GM12878 (cell line): ENCODE measurements at regions not wholly inside any gene's neighbourhood (a gene's known extent, or its start where the extent isn't known, plus 50 kb on each side); places are given as distances from the start of the nearest gene placed in this dataset.

Experiments used
- ATAC-seq: fragments of 200-7000 bp; cut with Tn5 transposase; 3 replicates; pipeline ENCODE4 v1.9.1; 2020; ENCODE audit warnings: mild to moderate bottlenecking, moderate library complexity
- BruUV-seq: library from RNA; stranded (reverse); fragments of 400-500 nt; replicated peaks from 2 replicates; lab custom pipeline; 2021; lab: Mats Ljungman, UMichigan
- CTCF ChIA-PET: fragments of 300-600 bp; sonication (Branson Sonifier 250); formaldehyde crosslinking; extraction: SDS; loops from one replicate; lab custom pipeline; 2021; ENCODE audit warnings: inconsistent platforms; lab: Yijun Ruan, JAX
- POLR2A ChIA-PET: fragments of 350-600 bp; formaldehyde crosslinking; extraction: SDS; loops from one replicate; lab custom pipeline; 2021; ENCODE audit warnings: inconsistent platforms; lab: Charles Lee
- RAD21 ChIA-PET: fragments of 300-600 bp; sonication (Branson Sonifier 250); formaldehyde crosslinking; loops from one replicate; lab custom pipeline; 2023; ENCODE audit warnings: antibody characterized with exemption; ENCODE audit not compliant: unreplicated experiment; lab: Charles Lee
- SMC1A ChIA-PET: fragments of 300-600 bp; sonication (Branson Sonifier 250); formaldehyde crosslinking; loops from one replicate; lab custom pipeline; 2023; ENCODE audit not compliant: unreplicated experiment, uncharacterized antibody; lab: Charles Lee
- DNase-seq: peaks from one replicate; pipeline ENCODE4 v3.0.0-alpha.2; 2011; ENCODE audit warnings: low read depth, low spot score
- FAIRE-seq: peaks from 3 replicates; lab custom pipeline; 2011; peaks lifted over from hg19 to GRCh38; lab: Jason Lieb, UNC
- H2AFZ ChIP-seq: 2 replicates; pipeline ENCODE4 v1.6.0; 2011; ENCODE audit warnings: low read depth, low read length, control low read depth; ENCODE audit not compliant: control insufficient read depth
- H3K27ac ChIP-seq: 2 replicates; pipeline ENCODE4 v1.5.1; 2011; ENCODE audit warnings: control low read depth; ENCODE audit not compliant: control insufficient read depth, insufficient read depth
- H3K27me3 ChIP-seq, 2 experiments: replicated peaks in 1 of 2; 2 replicates each; pipeline versions ENCODE4 v1.6.0 to v1.6.1; 2011; ENCODE audit warnings: low read length in 1 of 2; ENCODE audit not compliant: control insufficient read depth in 2 of 2, insufficient read depth in 2 of 2
- H3K36me3 ChIP-seq, 2 experiments: 2 replicates each; pipeline ENCODE4 v1.5.1; 2011; ENCODE audit warnings: low read length in 1 of 2; ENCODE audit not compliant: control insufficient read depth in 2 of 2, insufficient read depth in 2 of 2
- H3K4me1 ChIP-seq: 2 replicates; pipeline ENCODE4 v1.6.1; 2011; ENCODE audit warnings: mild to moderate bottlenecking, low read length, moderate library complexity, mixed read lengths; ENCODE audit not compliant: control insufficient read depth, insufficient read depth
- H3K4me2 ChIP-seq: 2 replicates; pipeline ENCODE4 v1.6.0; 2011; ENCODE audit warnings: control low read depth; ENCODE audit not compliant: control insufficient read depth, insufficient read depth
- H3K4me3 ChIP-seq: fragments of 200-600 bp; sonication (generic); 2 replicates; pipeline ENCODE4 v1.5.1; 2016
- H3K79me2 ChIP-seq: 2 replicates; pipeline ENCODE4 v1.6.0; 2011; ENCODE audit warnings: low read length; ENCODE audit not compliant: control insufficient read depth, insufficient read depth
- H3K9ac ChIP-seq: 2 replicates; pipeline ENCODE4 v1.8.0; 2011; ENCODE audit warnings: low read length, control low read depth, mixed read lengths; ENCODE audit not compliant: control insufficient read depth, insufficient read depth
- H3K9me3 ChIP-seq: replicated peaks from 3 replicates; pipeline ENCODE4 v1.5.1; 2011; ENCODE audit warnings: mild to moderate bottlenecking, low read length; ENCODE audit not compliant: control insufficient read depth, insufficient read depth
- H4K20me1 ChIP-seq: 2 replicates; pipeline ENCODE4 v1.6.0; 2011; ENCODE audit not compliant: control insufficient read depth, insufficient read depth
- BCL3 ChIP-seq: IDR thresholded peaks from 2 replicates; pipeline ENCODE4 v1.6.1; 2011; ENCODE audit warnings: borderline replicate concordance, low read depth, mild to moderate bottlenecking, moderate library complexity, low read length; ENCODE audit not compliant: insufficient read depth, poor library complexity, severe bottlenecking
- ELK1 ChIP-seq: IDR thresholded peaks from 2 replicates; pipeline ENCODE4 v1.6.1; 2012; ENCODE audit warnings: low read depth, low read length, improper control_type of control experiment
- EZH2 ChIP-seq: IDR thresholded peaks from 2 replicates; pipeline ENCODE4 v1.6.1; 2012; ENCODE audit warnings: low read depth, mild to moderate bottlenecking, control low read depth, inconsistent platforms, low read length, borderline replicate concordance; ENCODE audit not compliant: control insufficient read depth
- JUNB ChIP-seq: IDR thresholded peaks from 2 replicates; pipeline ENCODE4 v1.6.1; 2016; ENCODE audit warnings: antibody characterized with exemption, mild to moderate bottlenecking
- KAT2A ChIP-seq: conservative IDR thresholded peaks from 2 replicates; pipeline ENCODE4 v1.6.1; 2011; ENCODE audit warnings: low read depth, low read length; ENCODE audit not compliant: control insufficient read depth
- LARP7 ChIP-seq: fragments of 450-650 bp; IDR thresholded peaks from 2 replicates; pipeline ENCODE4 v1.6.1; 2017; ENCODE audit warnings: mild to moderate bottlenecking
- NFIC ChIP-seq: IDR thresholded peaks from 2 replicates; pipeline ENCODE4 v1.6.1; 2012; ENCODE audit warnings: low read depth, mild to moderate bottlenecking, inconsistent platforms, low read length, moderate library complexity
- NR2C2 ChIP-seq: IDR thresholded peaks from 2 replicates; pipeline ENCODE4 v1.6.1; 2011; ENCODE audit warnings: borderline replicate concordance, low read depth; ENCODE audit not compliant: control insufficient read depth, insufficient read length
- NR2F1 ChIP-seq: fragments of 450-650 bp; conservative IDR thresholded peaks from 2 replicates; pipeline ENCODE4 v1.6.1; 2017; ENCODE audit warnings: mild to moderate bottlenecking
- PKNOX1 ChIP-seq: fragments of 450-650 bp; IDR thresholded peaks from 2 replicates; pipeline ENCODE4 v1.6.1; 2016; ENCODE audit warnings: mild to moderate bottlenecking
- SMAD1 ChIP-seq: fragments of 450-650 bp; IDR thresholded peaks from 2 replicates; pipeline ENCODE4 v1.6.1; 2018; ENCODE audit warnings: mild to moderate bottlenecking, low read depth; ENCODE audit not compliant: partially characterized antibody
- SMC3 ChIP-seq: IDR thresholded peaks from 2 replicates; pipeline ENCODE4 v1.6.1; 2011; ENCODE audit warnings: low read length, improper control_type of control experiment, borderline replicate concordance
- STAT1 ChIP-seq: fragments of 450-650 bp; conservative IDR thresholded peaks from 2 replicates; pipeline ENCODE4 v1.6.1; 2014; ENCODE audit warnings: antibody characterized with exemption, mild to moderate bottlenecking
- STAT3 ChIP-seq: IDR thresholded peaks from 2 replicates; pipeline ENCODE4 v1.6.1; 2011; ENCODE audit warnings: low read depth, low read length, improper control_type of control experiment
- TAF1 ChIP-seq: IDR thresholded peaks from 2 replicates; pipeline ENCODE4 v1.6.1; 2011; ENCODE audit warnings: mild to moderate bottlenecking, low read depth, low read length, borderline replicate concordance
- ZBTB4 ChIP-seq: fragments of 450-650 bp; formaldehyde crosslinking; IDR thresholded peaks from 2 replicates; pipeline ENCODE4 v1.4.0; 2022; ENCODE audit warnings: mild to moderate bottlenecking, moderate library complexity
- ZNF622 ChIP-seq: fragments of 450-650 bp; IDR thresholded peaks from 2 replicates; pipeline ENCODE4 v1.6.1; 2017; ENCODE audit warnings: mild to moderate bottlenecking, inconsistent platforms
- WGBS: methylation state at CpG from one replicate; pipeline ENCODE4 v1.1.6; 2016; ENCODE audit warnings: low lambda C conversion rate; ENCODE audit not compliant: insufficient replicate concordance, insufficient coverage; ENCODE audit errors: missing lambda C conversion rate; 5-methylcytosine and 5-hydroxymethylcytosine counted together
- in situ Hi-C: fragments of 300-500 bp; cut with MboI; formaldehyde crosslinking; loops from 9 replicates; pipeline ENCODE4 v1.14.3; 2018; ENCODE audit warnings: mixed read lengths
- intact Hi-C: fragments of 100-400 bp; cut with micrococcal nuclease; formaldehyde crosslinking; loops from one replicate; pipeline ENCODE4 v1.14.2; 2022; ENCODE audit not compliant: unreplicated experiment

- TF ChIP-seq ZBTB4 (CRISPR knock-in tag) (no peak), ZNF622 (no peak), JUNB (no peak), KAT2A (no peak), BCL3 (no peak), NR2C2 (no peak)
- TF ChIP-seq, all 136 proteins: peak for 0
These were observed 215.6 kb downstream of the C9orf50 start (continued) for GRCh38 chr9:129405089-129405826.

GRCh38 chr9:129404621-129405020, 216.3 kb downstream of the C9orf50 start:
- BruUV-seq: no TSS peak
- in situ Hi-C loops (no loop called here), intact Hi-C loops (no loop called here)
- no peak overlapping the region for H3K4me2 ChIP-seq
- 21% methylated on average over 8 of the region's 8 CpGs for WGBS
- no peak overlapping the region for H3K4me3 ChIP-seq
- ATAC-seq (no peak), DNase-seq (no peak), FAIRE-seq (no peak)
- H3K9me3 ChIP-seq: no peaks in the 10 kb centered on the region
- H3K4me1 ChIP-seq: no peaks in the 10 kb centered on the region; the same call in 1 of the 2 replicates
- POLR2A ChIA-PET: no interaction called here
- H2AFZ ChIP-seq: no peak overlapping the region
- SMC1A ChIA-PET: no interaction called here
- H3K27ac ChIP-seq: no peak overlapping the region
- RAD21 ChIA-PET: no interaction called here
- no peaks in the 10 kb centered on the region for H4K20me1 ChIP-seq
- H3K9ac ChIP-seq: no peak overlapping the region
- H3K36me3 ChIP-seq: no peaks in the 10 kb centered on the region
- CTCF ChIA-PET: no interaction called here
- no peaks in the 10 kb centered on the region for H3K79me2 ChIP-seq
- H3K27me3 ChIP-seq: no peaks in the 10 kb centered on the region
- no peak for TF ChIP-seq NR2F1
- TF ChIP-seq STAT3: no peak
- no peak for TF ChIP-seq TAF1
- TF ChIP-seq PKNOX1: no peak
- no peak for TF ChIP-seq ELK1
- TF ChIP-seq NFIC: no peak
- no peak for TF ChIP-seq STAT1
- no peak for TF ChIP-seq EZH2
- TF ChIP-seq SMC3: no peak
- TF ChIP-seq SMAD1: no peak
- no peak for TF ChIP-seq LARP7
